Stimulated activated memory B cell treated with anti-CD40 and anti-IgM and Interleukin-4, amounts not matched to agents 10 μg/mL and 1 μg/mL and 100 μg/mL, for 72 hours (primary cell): ENCODE measurements at regions not wholly inside any gene's neighbourhood (a gene's known extent, or its start where the extent isn't known, plus 50 kb on each side); places are given as distances from the start of the nearest gene placed in this dataset.

ENCODE experiments used
- ATAC-seq: fragments of 150-1000 bp; cut with Tn5 transposase; 2 replicates; pipeline ENCODE4 v1.10.0; 2021
- H3K27ac Mint-ChIP-seq: one replicate; pipeline ENCODE4 v1.8.0; 2022; ENCODE audit warnings: mild to moderate bottlenecking, mixed read lengths
- H3K27me3 Mint-ChIP-seq: one replicate; pipeline ENCODE4 v1.8.0; 2022; ENCODE audit warnings: mixed read lengths
- H3K36me3 Mint-ChIP-seq: one replicate; pipeline ENCODE4 v1.8.0; 2022; ENCODE audit warnings: mixed read lengths
- H3K4me1 Mint-ChIP-seq: one replicate; pipeline ENCODE4 v1.8.0; 2022; ENCODE audit warnings: mixed read lengths
- H3K4me3 Mint-ChIP-seq: one replicate; pipeline ENCODE4 v1.8.0; 2022; ENCODE audit warnings: mild to moderate bottlenecking, moderate library complexity, mixed read lengths
- H3K9me3 Mint-ChIP-seq: one replicate; pipeline ENCODE4 v1.8.0; 2022; ENCODE audit warnings: mixed read lengths

DNA sequence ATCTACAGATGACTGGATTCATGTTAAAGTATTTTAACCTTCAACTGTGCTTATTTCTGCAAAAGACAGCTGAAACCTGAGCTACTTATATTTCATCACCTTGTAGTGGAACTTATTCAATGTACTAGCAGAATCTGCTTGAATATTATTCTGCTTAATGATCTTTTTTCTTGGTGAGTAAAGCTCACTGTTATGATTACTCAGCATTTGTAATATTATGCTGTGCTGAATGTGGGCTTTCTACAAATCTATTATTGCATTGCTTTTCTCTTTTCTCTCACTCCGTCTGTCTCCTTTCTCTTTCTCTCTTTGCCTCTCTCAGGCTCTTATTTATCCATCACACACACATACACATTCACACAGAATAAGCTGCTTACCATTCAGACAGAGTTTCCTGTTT, 98.7 kb upstream of the TMEM196 start:
- no peak overlapping the region for H3K27ac Mint-ChIP-seq
- H3K27me3 Mint-ChIP-seq = peaks cover 11% of the 10 kb centered on the region
- peaks cover 11% of the 10 kb centered on the region for H3K4me1 Mint-ChIP-seq
- no peak for ATAC-seq
- H3K4me3 Mint-ChIP-seq = no peak overlapping the region
- H3K36me3 Mint-ChIP-seq = no peaks in the 10 kb centered on the region
- H3K9me3 Mint-ChIP-seq = no peaks in the 10 kb centered on the region

DNA sequence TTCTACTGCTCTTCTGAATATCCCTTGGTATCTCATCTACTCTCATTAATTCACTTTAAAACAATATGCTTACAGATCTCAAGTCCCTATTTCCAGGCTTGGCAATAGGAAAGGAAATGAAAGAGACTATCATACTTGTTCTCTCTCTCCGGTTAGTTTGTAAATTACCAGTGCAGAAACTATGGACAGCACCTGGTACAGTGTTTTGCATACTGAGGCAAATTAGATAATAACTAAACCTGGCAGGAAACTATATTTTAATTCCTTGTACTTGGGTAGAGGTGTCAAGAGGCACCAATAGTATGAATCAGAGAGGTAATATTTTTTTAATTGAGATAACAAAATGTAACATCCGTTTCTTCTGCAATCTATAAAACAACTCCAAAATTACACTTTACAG, 97.7 kb upstream of the TMEM196 start:
- H3K27ac Mint-ChIP-seq = no peak overlapping the region
- peaks cover 11% of the 10 kb centered on the region for H3K27me3 Mint-ChIP-seq
- no peaks in the 10 kb centered on the region for H3K9me3 Mint-ChIP-seq
- no peaks in the 10 kb centered on the region for H3K36me3 Mint-ChIP-seq
- H3K4me3 Mint-ChIP-seq = no peak overlapping the region
- ATAC-seq = no peak
- peaks cover 11% of the 10 kb centered on the region for H3K4me1 Mint-ChIP-seq

DNA sequence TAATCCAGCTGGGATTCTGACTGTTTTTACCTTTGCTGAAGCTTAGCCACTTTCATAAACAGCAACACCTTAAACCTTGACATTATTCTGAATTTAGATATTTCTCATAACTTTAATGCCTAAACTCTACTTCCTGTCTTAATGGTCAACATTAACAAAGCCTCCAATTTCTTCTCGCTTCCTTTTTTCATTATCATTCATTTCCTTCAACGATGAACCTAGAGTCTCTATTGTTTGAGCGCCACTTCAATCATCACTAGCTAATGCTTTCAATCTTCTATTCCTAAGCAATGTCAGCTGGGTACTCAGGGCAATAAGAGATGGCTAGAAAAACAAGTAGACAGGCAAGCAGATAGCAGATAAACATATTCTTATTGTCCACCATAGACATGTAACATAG, 96.6 kb upstream of the TMEM196 start:
- no peak overlapping the region for H3K27ac Mint-ChIP-seq
- peaks cover 11% of the 10 kb centered on the region for H3K27me3 Mint-ChIP-seq
- no peak overlapping the region for H3K4me3 Mint-ChIP-seq
- no peak for ATAC-seq
- no peaks in the 10 kb centered on the region for H3K9me3 Mint-ChIP-seq
- H3K36me3 Mint-ChIP-seq = no peaks in the 10 kb centered on the region
- H3K4me1 Mint-ChIP-seq = peaks cover 11% of the 10 kb centered on the region

DNA sequence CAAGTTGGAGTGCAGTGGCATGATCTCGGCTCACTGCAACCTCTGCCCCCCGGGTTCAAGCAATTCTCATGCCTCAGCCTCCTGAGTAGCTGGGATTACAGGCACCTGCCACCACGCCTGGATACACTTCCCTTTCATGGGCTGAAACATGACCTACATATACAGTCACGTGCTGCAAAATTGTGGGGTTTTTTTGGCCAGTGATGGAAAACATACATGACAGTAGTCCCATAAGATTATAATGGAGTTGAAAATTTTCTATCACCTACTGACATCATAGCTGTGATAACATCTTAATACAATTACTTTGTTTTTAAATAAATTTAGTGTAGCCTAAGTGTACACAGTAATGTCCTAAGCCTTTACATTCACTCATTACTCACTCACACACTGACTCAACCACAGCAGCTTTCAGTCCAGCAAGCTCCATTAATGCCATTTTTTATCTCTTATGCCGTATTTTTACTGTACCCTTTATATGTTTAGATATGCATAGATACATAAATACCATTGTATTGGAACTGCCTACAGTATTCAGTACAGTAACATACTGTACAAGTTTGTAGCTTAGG, 79.9 kb upstream of the TMEM196 start:
- Mint-ChIP-seq H3K27ac (no peak overlapping the region), H3K4me3 (no peak overlapping the region), H3K27me3 (peaks cover 11% of the 10 kb centered on the region), H3K9me3 (no peaks in the 10 kb centered on the region), H3K4me1 (no peaks in the 10 kb centered on the region), H3K36me3 (no peaks in the 10 kb centered on the region)
- ATAC-seq = no peak

DNA sequence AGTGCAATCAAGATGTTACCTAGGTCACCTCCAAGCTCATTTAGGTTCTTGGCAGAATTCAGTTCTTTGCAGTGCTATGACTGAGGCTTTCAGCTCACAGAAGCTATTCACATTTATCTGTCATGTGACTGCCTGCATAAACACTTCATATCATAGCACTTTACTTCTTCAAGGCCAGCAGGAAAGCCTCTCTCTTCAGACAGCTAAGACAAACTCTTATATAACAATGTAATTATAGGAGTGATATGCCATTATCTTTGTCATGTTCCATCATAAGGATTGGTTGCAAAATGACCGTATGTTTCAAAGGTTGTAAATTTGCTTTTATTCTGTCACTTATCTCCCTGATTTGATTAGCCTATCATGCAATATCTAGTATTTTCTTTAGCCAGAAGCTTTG, 78.8 kb upstream of the TMEM196 start:
- Mint-ChIP-seq H3K27ac (no peak overlapping the region), H3K36me3 (no peaks in the 10 kb centered on the region)

DNA sequence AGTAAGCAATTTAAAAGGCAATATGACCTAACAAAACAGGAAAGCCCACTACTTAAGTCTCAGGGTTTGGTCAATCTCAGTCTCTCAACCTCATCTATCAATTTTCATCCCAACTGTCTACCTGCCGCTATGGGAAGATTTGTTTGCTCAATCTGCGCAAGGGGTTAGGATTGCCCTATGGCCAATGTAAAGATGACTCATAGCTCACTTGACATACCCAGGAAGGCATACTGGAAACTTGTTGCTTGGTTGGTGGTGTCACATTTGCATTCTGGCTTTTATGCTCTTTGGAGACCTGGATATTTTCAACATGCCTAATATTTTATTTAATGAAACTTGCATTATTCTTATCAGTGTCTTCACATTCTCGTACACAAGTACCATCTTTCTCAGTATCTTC, 78.1 kb upstream of the TMEM196 start:
- no peak for ATAC-seq
- Mint-ChIP-seq H3K9me3 (no peaks in the 10 kb centered on the region), H3K4me3 (no peak overlapping the region), H3K27ac (no peak overlapping the region), H3K4me1 (no peaks in the 10 kb centered on the region), H3K36me3 (no peaks in the 10 kb centered on the region), H3K27me3 (peaks cover 5% of the 10 kb centered on the region)

More for the DNA sequence above, 78.8 kb upstream of the TMEM196 start:
- no peak overlapping the region for H3K4me3 Mint-ChIP-seq
- H3K27me3 Mint-ChIP-seq = peaks cover 11% of the 10 kb centered on the region
- no peaks in the 10 kb centered on the region for H3K4me1 Mint-ChIP-seq
- ATAC-seq = no peak
- H3K9me3 Mint-ChIP-seq = no peaks in the 10 kb centered on the region

DNA sequence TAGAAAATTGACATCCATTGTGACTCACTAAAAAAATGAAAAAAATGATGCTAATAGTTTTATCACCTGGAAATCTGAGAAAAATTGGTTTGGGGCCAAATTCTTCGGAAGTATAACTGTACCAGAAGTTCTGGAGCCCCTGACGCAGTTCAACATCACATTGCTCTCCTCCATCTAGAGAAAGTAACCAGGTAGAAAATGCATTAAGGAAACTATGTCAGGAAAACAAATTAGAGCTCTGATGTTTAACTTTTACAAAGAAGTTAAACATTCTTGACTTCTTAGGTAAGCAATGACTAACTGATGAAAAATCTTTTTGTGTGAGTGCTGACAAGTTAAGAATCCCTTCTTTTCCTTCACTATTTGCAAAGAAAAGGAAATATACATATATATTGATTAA, 61.1 kb upstream of the TMEM196 start:
- H3K27me3 Mint-ChIP-seq = peaks cover 21% of the 10 kb centered on the region
- H3K4me3 Mint-ChIP-seq = no peak overlapping the region
- ATAC-seq = no peak
- no peaks in the 10 kb centered on the region for H3K9me3 Mint-ChIP-seq
- no peaks in the 10 kb centered on the region for H3K36me3 Mint-ChIP-seq
- no peaks in the 10 kb centered on the region for H3K4me1 Mint-ChIP-seq
- H3K27ac Mint-ChIP-seq = no peak overlapping the region

DNA sequence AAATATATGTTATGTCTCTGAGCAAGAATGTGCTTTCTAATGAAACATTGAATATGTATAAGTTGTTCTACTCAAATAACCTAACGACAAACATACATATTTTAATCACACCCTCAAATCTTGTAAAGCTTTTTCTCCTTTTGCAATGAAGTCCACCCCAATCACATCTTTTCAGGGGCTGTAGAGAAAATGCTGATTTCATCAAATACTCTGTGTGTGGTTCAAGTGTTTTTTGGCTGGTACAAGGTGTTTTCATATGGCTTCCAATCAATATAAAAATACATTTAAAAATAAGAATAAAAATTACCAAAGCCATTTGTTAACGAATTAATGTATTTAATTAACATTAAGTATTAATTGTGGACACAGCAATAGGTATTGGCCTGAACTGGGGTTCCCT, 57.2 kb upstream of the TMEM196 start:
- ATAC-seq = no peak
- Mint-ChIP-seq H3K4me3 (no peak overlapping the region), H3K27me3 (no peaks in the 10 kb centered on the region), H3K9me3 (no peaks in the 10 kb centered on the region), H3K27ac (no peak overlapping the region), H3K4me1 (no peaks in the 10 kb centered on the region), H3K36me3 (no peaks in the 10 kb centered on the region)
